B cell (primary cell): ENCODE measurements at regions not wholly inside any gene's neighbourhood (a gene's known extent, or its start where the extent isn't known, plus 50 kb on each side); places are given as distances from the start of the nearest gene placed in this dataset.

Experiments used
- ATAC-seq: fragments of 200-7000 bp; cut with Tn5 transposase; one replicate; pipeline ENCODE4 v1.10.0; 2021; ENCODE audit warnings: low read depth, mild to moderate bottlenecking, moderate number of reproducible peaks, moderate library complexity
- CTCF ChIA-PET: fragments of 350-600 bp; sonication (Branson Sonifier 250); formaldehyde crosslinking; loops from one replicate; lab custom pipeline; 2021; ENCODE audit warnings: antibody characterized with exemption, inconsistent platforms; lab: Charles Lee
- POLR2A ChIA-PET: fragments of 350-600 bp; sonication (Branson Sonifier 250); formaldehyde crosslinking; loops from one replicate; lab custom pipeline; 2021; ENCODE audit warnings: antibody characterized with exemption; lab: Charles Lee
- DNase-seq: peaks from one replicate; pipeline ENCODE4 v3.0.0; 2013
- H2AFZ ChIP-seq: 2 replicates; pipeline ENCODE4 v1.6.1; 2012; ENCODE audit warnings: mild to moderate bottlenecking, low read depth, low read length; ENCODE audit not compliant: insufficient read depth, poor library complexity, severe bottlenecking
- H3K27ac ChIP-seq, 2 donors: 1 replicate in 1 of 2; 2 replicates in 1 of 2; pipeline ENCODE4 v1.5.1; 2012 to 2013; ENCODE audit warnings: low read length in 2 of 2, mild to moderate bottlenecking in 2 of 2, moderate library complexity in 1 of 2
- H3K27me3 ChIP-seq, 4 experiments: fragments of 200-600 bp in 1 of 4; sonication (generic) in 1 of 4; replicated peaks in 1 of 4; 1 replicate in 2 of 4; 2 replicates in 2 of 4; pipeline versions ENCODE4 v1.6.1 to v1.7.0; 2013 to 2016; ENCODE audit warnings: low read length in 3 of 4, mild to moderate bottlenecking in 2 of 4, mixed read lengths in 1 of 4, moderate library complexity in 1 of 4; ENCODE audit not compliant: insufficient read depth in 4 of 4, control insufficient read depth in 3 of 4; ENCODE audit errors: control extremely low read depth in 1 of 4
- H3K36me3 ChIP-seq, 2 experiments: replicated peaks in 1 of 2; 1 replicate in 1 of 2; 2 replicates in 1 of 2; pipeline versions ENCODE4 v1.6.1 to v1.7.1; 2013; ENCODE audit warnings: low read length in 1 of 2; ENCODE audit not compliant: insufficient read depth in 2 of 2, control insufficient read depth in 1 of 2; ENCODE audit errors: control extremely low read depth in 1 of 2, extremely low read depth in 1 of 2
- H3K4me1 ChIP-seq, 2 donors: fragments of 200-600 bp in 1 of 2; sonication (generic) in 1 of 2; 1 replicate in 1 of 2; 2 replicates in 1 of 2; pipeline versions ENCODE4 v1.5.1 to v1.6.1; 2013 to 2017; ENCODE audit warnings: low read length in 2 of 2; ENCODE audit not compliant: control insufficient read depth in 2 of 2, insufficient read depth in 2 of 2
- H3K4me2 ChIP-seq: replicated peaks from 2 replicates; pipeline ENCODE3; 2012; ENCODE audit warnings: mild to moderate bottlenecking, low read depth, low read length; ENCODE audit not compliant: poor library complexity, severe bottlenecking
- H3K4me3 ChIP-seq, 5 experiments: fragments of 200-600 bp in 1 of 5; sonication (generic) in 1 of 5; 1 replicate in 3 of 5; 2 replicates in 2 of 5; pipeline versions ENCODE4 v1.5.1 to v1.7.0; 2011 to 2016; ENCODE audit warnings: low read length in 4 of 5, mild to moderate bottlenecking in 4 of 5, low read depth in 2 of 5, control low read depth in 1 of 5, moderate library complexity in 1 of 5; ENCODE audit not compliant: insufficient read depth in 1 of 5; ENCODE audit errors: control extremely low read depth in 1 of 5, extremely low read depth in 1 of 5
- H3K79me2 ChIP-seq: fragments of 200-600 bp; sonication (generic); one replicate; pipeline ENCODE4 v1.6.0; 2016; ENCODE audit warnings: low read length; ENCODE audit not compliant: control insufficient read depth, insufficient read depth
- H3K9ac ChIP-seq: fragments of 200-600 bp; sonication (generic); 2 replicates; pipeline ENCODE4 v1.6.1; 2017; ENCODE audit warnings: mild to moderate bottlenecking, low read length, moderate library complexity
- H3K9me3 ChIP-seq, 3 donors: one replicate each; pipeline versions ENCODE4 v1.6.1 to v1.7.1; 2013; ENCODE audit warnings: low read length in 2 of 3; ENCODE audit not compliant: control insufficient read depth in 2 of 3, insufficient read depth in 1 of 3; ENCODE audit errors: control extremely low read depth in 1 of 3
- H4K20me1 ChIP-seq: 2 replicates; pipeline ENCODE4 v1.6.0; 2012; ENCODE audit warnings: mild to moderate bottlenecking, low read length; ENCODE audit not compliant: insufficient read depth, control insufficient read depth, poor library complexity, severe bottlenecking
- H3K27ac Mint-ChIP-seq: one replicate; pipeline ENCODE4 v1.8.0; 2021; ENCODE audit warnings: mixed read lengths
- H3K27me3 Mint-ChIP-seq: one replicate; pipeline ENCODE4 v1.8.0; 2021; ENCODE audit warnings: mixed read lengths
- H3K4me1 Mint-ChIP-seq: one replicate; pipeline ENCODE4 v1.8.0; 2021; ENCODE audit warnings: mixed read lengths
- H3K4me3 Mint-ChIP-seq: one replicate; pipeline ENCODE4 v1.8.0; 2021; ENCODE audit warnings: mixed read lengths
- H3K9me3 Mint-ChIP-seq: one replicate; pipeline ENCODE4 v1.8.0; 2022; ENCODE audit warnings: mixed read lengths; ENCODE audit not compliant: insufficient read depth
- CTCF ChIP-seq: fragments of 200-600 bp; IDR thresholded peaks from one replicate; pipeline ENCODE4 v1.8.0; 2022; ENCODE audit warnings: antibody characterized with exemption, mild to moderate bottlenecking
- EZH2 ChIP-seq: IDR thresholded peaks from 2 replicates; pipeline ENCODE4 v1.6.1; 2012; ENCODE audit warnings: borderline replicate concordance, low read depth, mild to moderate bottlenecking, moderate library complexity, low read length; ENCODE audit not compliant: insufficient read depth, poor library complexity, severe bottlenecking
- WGBS: methylation state at CpG from one replicate; pipeline ENCODE4 v1.1.5; 2013; ENCODE audit warnings: missing lambda C conversion rate; ENCODE audit not compliant: insufficient coverage; 5-methylcytosine and 5-hydroxymethylcytosine counted together
- intact Hi-C: fragments of 100-400 bp; cut with micrococcal nuclease; formaldehyde crosslinking; loops from one replicate; pipeline ENCODE4 v1.10.0; 2022

DNA sequence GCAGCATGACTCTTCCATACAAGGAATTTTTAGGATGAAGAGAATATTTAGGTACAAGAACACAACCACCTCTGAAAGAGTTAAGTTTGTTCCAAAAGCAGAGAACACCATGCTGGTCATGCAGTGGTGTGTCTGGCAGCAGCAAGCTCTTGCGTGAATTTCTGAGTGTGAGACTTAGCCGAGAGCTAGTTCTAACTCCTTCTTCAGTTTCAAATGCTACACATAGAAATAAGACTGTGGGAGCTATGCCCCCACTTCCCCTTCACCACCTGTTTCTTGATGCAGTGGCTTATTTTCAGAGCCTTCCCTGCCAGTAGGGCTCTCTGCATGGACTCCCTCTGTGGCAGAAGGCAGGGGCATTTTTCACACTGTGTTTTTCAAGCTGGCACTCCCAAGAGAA is 122.9 kb upstream of the ZNF366 start:
- WGBS, result 88% methylated on average over 2 of the region's 2 CpGs
- POLR2A ChIA-PET, result no interaction called here

More for the DNA sequence above, 122.9 kb upstream of the ZNF366 start:
- Histone ChIP-seq H4K20me1 (no peaks in the 10 kb centered on the region), H3K36me3 (no peaks in the 10 kb centered on the region), H3K79me2 (no peaks in the 10 kb centered on the region), H3K4me3 (no peak overlapping the region), H2AFZ (no peak overlapping the region), H3K4me2 (no peak overlapping the region), H3K27me3 (peaks cover 0 to 7% (median 0%) of the 10 kb centered on the region in 4 experiments), H3K4me1 (no peaks in the 10 kb centered on the region), H3K9ac (no peak overlapping the region), H3K27ac (no peak overlapping the region), H3K9me3 (no peaks in the 10 kb centered on the region)
- Mint-ChIP-seq H3K27ac (no peak overlapping the region), H3K4me3 (no peak overlapping the region), H3K27me3 (peaks cover 17% of the 10 kb centered on the region), H3K9me3 (no peaks in the 10 kb centered on the region), H3K4me1 (no peaks in the 10 kb centered on the region)
- no peak for ATAC-seq
- intact Hi-C loops, result no loop called here
- no peak for DNase-seq
- TF ChIP-seq CTCF (no peak), EZH2 (no peak)
- CTCF ChIA-PET, result interaction anchor here (1.0 kb wide), 1 partner anchor 19 kb away, joined by 4 read pairs; no protein-coding TSS in a partner anchor
